Breast epithelium (tissue), 3 donors: ENCODE measurements at regions not wholly inside any gene's neighbourhood (a gene's known extent, or its start where the extent isn't known, plus 50 kb on each side); places are given as distances from the start of the nearest gene placed in this dataset.

Experiments
- POLR2A ChIP-seq: fragments of 450-650 bp; IDR thresholded peaks from one replicate; pipeline ENCODE4 v1.6.1; 2016; ENCODE audit warnings: antibody characterized with exemption, mild to moderate bottlenecking, moderate library complexity
- POLR2AphosphoS5 ChIP-seq, 3 donors: sonication (generic); formaldehyde crosslinking; IDR thresholded peaks; one replicate each; pipeline ENCODE4 v1.6.1; 2017; ENCODE audit warnings: antibody characterized with exemption in 3 of 3
- TF ChIP-seq, protein P1 (sequence below), 3 donors: fragments of 450-650 bp; IDR thresholded peaks; one replicate each; pipeline ENCODE4 v1.5.1; 2016 to 2017; ENCODE audit warnings: antibody characterized with exemption in 3 of 3, mild to moderate bottlenecking in 3 of 3, moderate library complexity in 3 of 3

- TF ChIP-seq POLR2A (no peak), POLR2AphosphoS5 (IDR thresholded peaks at IDR 0.05) (no peak)
- TF ChIP-seq, protein P1, sequence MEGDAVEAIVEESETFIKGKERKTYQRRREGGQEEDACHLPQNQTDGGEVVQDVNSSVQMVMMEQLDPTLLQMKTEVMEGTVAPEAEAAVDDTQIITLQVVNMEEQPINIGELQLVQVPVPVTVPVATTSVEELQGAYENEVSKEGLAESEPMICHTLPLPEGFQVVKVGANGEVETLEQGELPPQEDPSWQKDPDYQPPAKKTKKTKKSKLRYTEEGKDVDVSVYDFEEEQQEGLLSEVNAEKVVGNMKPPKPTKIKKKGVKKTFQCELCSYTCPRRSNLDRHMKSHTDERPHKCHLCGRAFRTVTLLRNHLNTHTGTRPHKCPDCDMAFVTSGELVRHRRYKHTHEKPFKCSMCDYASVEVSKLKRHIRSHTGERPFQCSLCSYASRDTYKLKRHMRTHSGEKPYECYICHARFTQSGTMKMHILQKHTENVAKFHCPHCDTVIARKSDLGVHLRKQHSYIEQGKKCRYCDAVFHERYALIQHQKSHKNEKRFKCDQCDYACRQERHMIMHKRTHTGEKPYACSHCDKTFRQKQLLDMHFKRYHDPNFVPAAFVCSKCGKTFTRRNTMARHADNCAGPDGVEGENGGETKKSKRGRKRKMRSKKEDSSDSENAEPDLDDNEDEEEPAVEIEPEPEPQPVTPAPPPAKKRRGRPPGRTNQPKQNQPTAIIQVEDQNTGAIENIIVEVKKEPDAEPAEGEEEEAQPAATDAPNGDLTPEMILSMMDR (IDR thresholded peaks at IDR 0.05) = no peak
Measured at GRCh38 chr15:37682304-37682703, 252.1 kb upstream of the TMCO5A start.
